Tibial nerve (tissue), 4 donors: ENCODE measurements at regions not wholly inside any gene's neighbourhood (a gene's known extent, or its start where the extent isn't known, plus 50 kb on each side); places are given as distances from the start of the nearest gene placed in this dataset.

ENCODE experiments used
- DNase-seq, 2 donors: peaks; one replicate each; pipeline ENCODE4 v3.0.0-alpha.2; 2019; ENCODE audit warnings: low spot score in 2 of 2
- H3K27ac ChIP-seq, 4 donors: fragments of 200-600 bp; sonication (generic) in 3 of 4; one replicate each; pipeline ENCODE4 v1.5.1; 2017 to 2019; ENCODE audit warnings: mild to moderate bottlenecking in 1 of 4
- H3K27me3 ChIP-seq, 2 donors: fragments of 200-600 bp; sonication (generic) in 1 of 2; one replicate each; pipeline versions ENCODE4 v1.5.1 to v1.6.0; 2017 to 2019
- H3K36me3 ChIP-seq, 3 donors: fragments of 200-600 bp; sonication (generic); one replicate each; pipeline ENCODE4 v1.5.1; 2018 to 2019
- H3K4me1 ChIP-seq, 4 donors: fragments of 200-600 bp; sonication (generic) in 3 of 4; one replicate each; pipeline ENCODE4 v1.5.1; 2017 to 2019
- H3K4me3 ChIP-seq, 4 donors: fragments of 200-600 bp; sonication (generic) in 3 of 4; one replicate each; pipeline ENCODE4 v1.5.1; 2017 to 2019; ENCODE audit warnings: mild to moderate bottlenecking in 1 of 4, moderate library complexity in 1 of 4
- H3K9me3 ChIP-seq, 4 donors: fragments of 200-600 bp; sonication (generic) in 3 of 4; one replicate each; pipeline ENCODE4 v1.5.1; 2017 to 2019
- CTCF ChIP-seq, 5 experiments: fragments of 200-600 bp in 3 of 5; fragments of 450-650 bp in 2 of 5; sonication (generic) in 3 of 5; IDR thresholded peaks; one replicate each; pipeline ENCODE4 v1.5.1; 2016 to 2019; ENCODE audit warnings: antibody characterized with exemption in 5 of 5, mild to moderate bottlenecking in 3 of 5, moderate library complexity in 2 of 5
- EP300 ChIP-seq, 2 donors: sonication (generic); formaldehyde crosslinking; IDR thresholded peaks; one replicate each; pipeline ENCODE4 v1.6.1; 2017; ENCODE audit warnings: antibody characterized with exemption in 2 of 2, mild to moderate bottlenecking in 1 of 2
- POLR2A ChIP-seq, 2 donors: fragments of 450-650 bp; IDR thresholded peaks; one replicate each; pipeline ENCODE4 v1.6.1; 2017; ENCODE audit warnings: antibody characterized with exemption in 2 of 2, mild to moderate bottlenecking in 2 of 2, moderate library complexity in 2 of 2
- WGBS, 2 donors: methylation state at CpG; one replicate each; pipeline ENCODE4 v1.1.5; 2018; 5-methylcytosine and 5-hydroxymethylcytosine counted together

DNA sequence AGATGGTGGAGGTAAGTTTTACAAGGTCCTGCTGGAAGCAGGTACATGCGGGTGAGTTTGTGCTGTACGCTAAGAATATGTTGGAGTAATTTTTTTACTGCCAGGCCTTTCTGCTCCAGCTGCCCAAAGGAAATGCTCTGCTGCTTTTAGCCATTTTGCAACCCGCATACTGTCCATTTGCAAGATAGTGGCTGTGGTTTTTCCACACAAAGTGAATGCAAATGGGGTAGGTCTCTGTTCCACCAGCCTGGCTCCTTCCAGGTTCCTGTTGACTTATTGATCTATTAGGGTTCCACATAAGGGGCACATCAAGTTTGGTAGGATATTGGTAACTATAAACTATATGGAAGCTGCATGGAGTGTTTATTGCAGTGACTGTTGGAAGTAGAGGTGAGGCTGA, 227.1 kb downstream of the SI start:
- Histone ChIP-seq H3K36me3 (no peaks in the 10 kb centered on the region), H3K27ac (no peak overlapping the region), H3K27me3 (no peaks in the 10 kb centered on the region), H3K4me1 (no peaks in the 10 kb centered on the region), H3K4me3 (no peak overlapping the region), H3K9me3 (no peaks in the 10 kb centered on the region)
- no peak for DNase-seq
- TF ChIP-seq EP300 (IDR thresholded peaks at IDR 0.05) (no peak), CTCF (IDR thresholded peaks at IDR 0.05) (no peak), POLR2A (IDR thresholded peaks at IDR 0.05) (no peak)
- WGBS, 2 donors, result 70 to 76% methylated on average over 3 of the region's 3 CpGs

DNA sequence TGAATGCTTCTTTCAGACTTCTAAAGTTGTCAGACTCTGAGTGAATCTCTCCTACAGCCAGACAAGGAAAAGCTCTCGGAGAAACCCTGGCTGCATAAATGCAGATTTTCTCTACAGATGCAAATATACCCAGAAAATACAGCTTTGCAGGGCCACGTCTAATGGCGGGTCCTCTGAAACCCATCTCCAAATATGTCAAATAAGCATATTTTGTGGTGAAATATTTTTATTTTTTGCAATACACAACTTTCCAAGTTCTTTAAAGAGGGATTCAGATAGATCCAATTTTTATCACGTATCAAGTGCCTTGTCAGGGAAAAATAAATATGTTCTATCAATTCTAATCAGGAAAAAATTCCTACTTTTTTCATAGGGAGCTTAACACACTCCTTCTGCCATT, 229.4 kb downstream of the SI start:
- no peaks in the 10 kb centered on the region for H3K36me3 ChIP-seq

DNA sequence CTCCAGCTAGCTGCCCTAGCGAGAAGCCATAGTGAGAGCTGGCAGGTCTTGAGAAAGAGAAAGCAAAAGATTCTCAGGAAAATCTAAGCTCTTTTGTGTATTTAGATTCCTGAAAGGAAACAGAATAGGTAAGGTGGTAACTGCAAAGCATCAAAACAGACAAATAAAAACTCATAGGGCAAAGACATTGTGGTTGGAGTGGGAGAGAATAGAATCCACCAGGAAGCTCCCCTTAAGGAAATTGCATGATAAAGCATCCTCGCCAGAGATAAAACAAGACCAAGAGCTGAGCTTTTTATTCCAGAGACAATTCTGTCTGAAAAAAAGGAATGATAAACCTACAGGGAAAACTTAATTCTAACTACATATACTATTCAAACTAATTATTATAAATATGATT, 232.6 kb downstream of the SI start:
- 88 to 95% methylated on average over 2 of the region's 2 CpGs for WGBS, 2 donors
- no peak for DNase-seq
- no peaks in the 10 kb centered on the region for H3K27me3 ChIP-seq
- H3K4me1 ChIP-seq, result no peaks in the 10 kb centered on the region
- H3K4me3 ChIP-seq, result no peak overlapping the region
- TF ChIP-seq EP300 (IDR thresholded peaks at IDR 0.05) (no peak), CTCF (IDR thresholded peaks at IDR 0.05) (no peak), POLR2A (IDR thresholded peaks at IDR 0.05) (no peak)
- H3K27ac ChIP-seq, result no peak overlapping the region
- no peaks in the 10 kb centered on the region for H3K36me3 ChIP-seq
- no peaks in the 10 kb centered on the region for H3K9me3 ChIP-seq

More for the DNA sequence above, 229.4 kb downstream of the SI start:
- H3K9me3 ChIP-seq, result no peaks in the 10 kb centered on the region
- TF ChIP-seq EP300 (IDR thresholded peaks at IDR 0.05), result no peak
- no peak for TF ChIP-seq POLR2A (IDR thresholded peaks at IDR 0.05)
- no peak for TF ChIP-seq CTCF (IDR thresholded peaks at IDR 0.05)
- H3K27ac ChIP-seq, result no peak overlapping the region
- no peaks in the 10 kb centered on the region for H3K4me1 ChIP-seq
- no peak for DNase-seq
- no peaks in the 10 kb centered on the region for H3K27me3 ChIP-seq
- no peak overlapping the region for H3K4me3 ChIP-seq
- 81 to 86% methylated on average over 4 of the region's 4 CpGs for WGBS, 2 donors

DNA sequence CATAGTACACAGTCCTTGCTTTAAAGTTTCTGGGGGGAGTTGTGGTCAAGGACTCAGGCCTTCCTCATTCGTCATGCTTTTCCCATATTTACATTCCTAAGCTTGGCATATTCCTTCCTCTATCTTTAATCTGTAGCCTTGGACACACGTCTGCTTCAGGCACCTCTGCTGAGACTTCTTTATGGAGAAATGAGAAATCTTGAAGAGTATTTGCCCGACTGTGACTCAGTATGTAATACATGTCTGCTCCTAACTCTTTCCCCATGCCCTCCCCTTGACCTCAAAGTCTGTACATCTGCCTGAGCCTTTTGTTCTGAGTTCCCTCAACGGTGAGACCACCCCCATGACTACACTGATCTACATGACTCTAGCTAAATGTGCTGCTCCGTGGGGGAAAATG, 246.1 kb downstream of the SI start:
- no peaks in the 10 kb centered on the region for H3K36me3 ChIP-seq
- TF ChIP-seq EP300 (IDR thresholded peaks at IDR 0.05) (no peak), CTCF (IDR thresholded peaks at IDR 0.05) (no peak), POLR2A (IDR thresholded peaks at IDR 0.05) (no peak)
- H3K4me3 ChIP-seq, result no peak overlapping the region
- H3K27me3 ChIP-seq, result no peaks in the 10 kb centered on the region
- no peak for DNase-seq
- no peaks in the 10 kb centered on the region for H3K9me3 ChIP-seq
- H3K4me1 ChIP-seq, result no peaks in the 10 kb centered on the region
- H3K27ac ChIP-seq, result no peak overlapping the region
- 47 to 50% methylated on average over 5 of the region's 5 CpGs for WGBS, 2 donors

DNA sequence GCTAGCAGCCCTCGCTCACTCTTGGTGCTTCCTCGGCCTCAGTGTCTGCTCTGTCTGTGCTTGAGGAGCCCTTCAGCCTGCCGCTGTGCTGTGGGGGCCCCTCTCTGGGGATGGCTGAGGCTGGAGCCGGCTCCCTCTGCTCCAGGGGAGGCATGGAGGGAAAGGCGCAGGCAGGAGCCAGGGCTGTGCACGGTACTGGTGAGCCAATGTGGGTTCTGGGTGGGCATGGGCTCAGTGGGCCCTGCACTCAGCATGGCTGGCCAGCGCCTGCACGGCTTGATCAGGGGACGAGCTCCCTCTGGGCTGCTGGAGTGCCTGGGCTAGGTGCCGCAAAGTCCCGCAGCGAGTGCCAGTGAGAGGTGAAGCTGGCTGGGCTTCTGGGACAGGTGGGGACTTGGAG, 260.0 kb downstream of the SI start:
- no peak for DNase-seq
- TF ChIP-seq EP300 (IDR thresholded peaks at IDR 0.05), result no peak
- no peak for TF ChIP-seq POLR2A (IDR thresholded peaks at IDR 0.05)
- no peak for TF ChIP-seq CTCF (IDR thresholded peaks at IDR 0.05)

More for the DNA sequence above, 260.0 kb downstream of the SI start:
- Histone ChIP-seq H3K9me3 (peaks cover 0 to 17% (median 0%) of the 10 kb centered on the region in 4 donors), H3K4me1 (no peaks in the 10 kb centered on the region), H3K27me3 (no peaks in the 10 kb centered on the region), H3K4me3 (no peak overlapping the region), H3K27ac (no peak overlapping the region), H3K36me3 (no peaks in the 10 kb centered on the region)
- 93 to 94% methylated on average over 9 to 12 of the region's 12 CpGs for WGBS, 2 donors
